ENCODE measurements at regions not wholly inside any gene's neighbourhood (a gene's known extent, or its start where the extent isn't known, plus 50 kb on each side); places are given as distances from the start of the nearest gene placed in this dataset.

DNA sequence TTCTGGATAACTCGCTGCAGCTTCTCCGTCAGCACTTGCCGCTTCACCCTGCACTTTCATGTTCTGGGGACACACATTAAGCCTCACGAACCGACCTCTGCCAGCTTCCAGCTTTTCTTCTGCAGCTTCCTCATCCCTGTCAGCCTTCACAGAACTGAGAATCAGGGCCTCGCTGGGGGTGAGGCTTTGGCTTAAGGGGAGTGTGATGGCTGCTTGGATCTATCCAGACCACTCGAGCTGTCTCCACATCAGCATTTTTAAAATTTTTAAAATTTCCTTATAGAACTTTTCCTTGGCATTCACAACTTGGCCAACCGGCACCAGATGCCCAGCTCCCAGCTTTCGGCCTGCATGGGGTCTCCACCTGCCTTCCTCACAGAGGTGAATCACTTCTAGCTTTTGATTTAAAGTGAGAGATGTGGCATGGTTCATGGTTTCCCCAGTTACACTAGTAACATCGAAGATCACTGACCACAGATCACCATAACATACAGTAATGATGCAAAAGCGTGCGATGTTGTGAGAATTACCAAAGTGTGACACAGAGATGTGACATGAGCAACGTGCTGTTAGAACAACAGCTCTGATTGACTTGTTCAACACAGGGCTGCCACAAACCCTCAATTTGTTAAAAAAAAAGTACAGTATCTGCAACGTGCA lies 139.1 kb upstream of the C14orf180 start:
- no peak overlapping the region for H3K4me3 ChIP-seq (ENCODE audit: low read depth in 1 of 2, low read length in 2 of 2)
- H3K36me3 ChIP-seq (ENCODE audit: control insufficient read depth in 1 of 2, insufficient read depth in 2 of 2, low read length in 2 of 2) = no peaks in the 10 kb centered on the region
- H3K4me1 ChIP-seq (ENCODE audit: control insufficient read depth in 1 of 2, insufficient read depth in 2 of 2, low read length in 2 of 2) = peaks cover 9 to 11% of the 10 kb centered on the region in 2 donors
- H3K27ac ChIP-seq (ENCODE audit: low read depth, low read length) = no peak overlapping the region
- H3K9me3 ChIP-seq (ENCODE audit: control insufficient read depth in 1 of 2, low read length in 2 of 2) = no peaks in the 10 kb centered on the region
- H3K27me3 ChIP-seq (ENCODE audit: control insufficient read depth in 1 of 2, insufficient read depth in 2 of 2, low read length in 2 of 2) = no peaks in the 10 kb centered on the region
- H3K9ac ChIP-seq (ENCODE audit: low read depth in 1 of 2, low read length in 2 of 2) = no peak overlapping the region

DNA sequence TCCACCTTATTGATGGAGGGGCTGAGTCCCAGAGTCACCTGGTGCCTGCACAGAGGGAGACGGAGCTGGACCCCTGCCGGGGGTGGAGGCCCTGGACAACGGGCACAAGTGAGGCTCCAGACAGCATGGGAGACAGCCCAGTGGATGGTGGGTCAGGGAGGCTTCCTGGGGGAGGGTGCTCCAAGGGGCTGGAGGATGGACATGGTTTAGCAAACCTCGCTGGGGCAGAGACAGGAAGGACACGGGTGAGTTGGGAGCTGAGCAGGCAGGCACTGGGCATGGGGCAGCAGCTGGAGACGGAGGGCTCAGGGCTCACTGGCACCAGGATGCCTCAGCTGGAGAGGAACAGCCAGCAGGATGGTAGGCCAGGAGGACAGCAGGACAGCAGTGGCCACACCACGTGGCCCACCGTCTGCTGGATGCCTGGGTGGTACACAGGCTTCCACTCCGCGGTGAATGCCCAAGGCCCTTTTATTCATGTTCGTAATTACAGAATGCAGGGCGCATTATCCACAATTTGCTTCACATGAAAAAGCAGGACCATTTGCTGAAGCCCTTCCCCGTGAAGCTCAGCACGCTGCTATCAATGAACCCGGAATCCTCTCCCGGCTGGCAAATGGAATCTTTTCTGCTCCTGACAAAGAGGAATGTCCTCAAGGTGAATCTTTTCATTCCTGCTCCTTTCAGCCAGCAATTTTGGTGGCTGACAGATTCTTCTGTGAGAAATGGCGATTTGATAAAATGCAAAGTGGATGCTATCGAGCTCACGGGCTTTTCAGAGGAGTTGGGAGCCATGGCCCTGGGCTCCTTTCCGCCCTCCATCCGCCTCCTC lies 138.1 kb upstream of the C14orf180 start:
- peaks cover 6 to 7% of the 10 kb centered on the region in 2 donors for H3K4me1 ChIP-seq (ENCODE audit: control insufficient read depth in 1 of 2, insufficient read depth in 2 of 2, low read length in 2 of 2)
- H3K27me3 ChIP-seq (ENCODE audit: control insufficient read depth in 1 of 2, insufficient read depth in 2 of 2, low read length in 2 of 2) = no peaks in the 10 kb centered on the region
- no peaks in the 10 kb centered on the region for H3K36me3 ChIP-seq (ENCODE audit: control insufficient read depth in 1 of 2, insufficient read depth in 2 of 2, low read length in 2 of 2)
- H3K4me3 ChIP-seq (ENCODE audit: low read depth in 1 of 2, low read length in 2 of 2) = no peak overlapping the region
- H3K9me3 ChIP-seq (ENCODE audit: control insufficient read depth in 1 of 2, low read length in 2 of 2) = no peaks in the 10 kb centered on the region
- no peak overlapping the region for H3K9ac ChIP-seq (ENCODE audit: low read depth in 1 of 2, low read length in 2 of 2)
- H3K27ac ChIP-seq (ENCODE audit: low read depth, low read length) = no peak overlapping the region

DNA sequence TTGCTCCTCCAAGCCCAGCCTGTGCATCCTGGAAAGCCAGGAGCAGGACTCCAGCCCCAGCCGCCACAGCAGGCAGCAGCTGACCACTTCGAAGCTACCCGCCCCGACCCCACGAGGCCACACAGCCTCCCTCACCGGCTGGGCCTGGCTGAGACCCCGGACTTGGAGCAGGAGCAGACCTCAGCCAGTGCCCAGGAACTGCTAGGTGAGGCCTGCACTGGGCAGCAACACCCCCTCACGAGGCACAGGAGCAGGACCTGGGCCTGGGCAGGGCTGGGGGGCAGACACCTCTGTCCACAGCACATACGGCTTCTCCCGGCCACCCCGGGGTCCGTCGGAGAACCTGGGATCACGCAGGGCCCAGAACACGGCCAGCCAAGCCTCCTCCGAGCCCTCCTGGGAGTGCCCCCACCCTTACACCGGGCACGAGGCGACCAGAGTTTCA lies 137.4 kb upstream of the C14orf180 start:
- Histone ChIP-seq H3K9ac (ENCODE audit: low read depth in 1 of 2, low read length in 2 of 2) (no peak overlapping the region), H3K4me3 (ENCODE audit: low read depth in 1 of 2, low read length in 2 of 2) (no peak overlapping the region), H3K36me3 (ENCODE audit: control insufficient read depth in 1 of 2, insufficient read depth in 2 of 2, low read length in 2 of 2) (no peaks in the 10 kb centered on the region), H3K27ac (ENCODE audit: low read depth, low read length) (no peak overlapping the region), H3K27me3 (ENCODE audit: control insufficient read depth in 1 of 2, insufficient read depth in 2 of 2, low read length in 2 of 2) (no peaks in the 10 kb centered on the region), H3K9me3 (ENCODE audit: control insufficient read depth in 1 of 2, low read length in 2 of 2) (no peaks in the 10 kb centered on the region), H3K4me1 (ENCODE audit: control insufficient read depth in 1 of 2, insufficient read depth in 2 of 2, low read length in 2 of 2) (peaks cover under 1 to 2% of the 10 kb centered on the region in 2 donors)

DNA sequence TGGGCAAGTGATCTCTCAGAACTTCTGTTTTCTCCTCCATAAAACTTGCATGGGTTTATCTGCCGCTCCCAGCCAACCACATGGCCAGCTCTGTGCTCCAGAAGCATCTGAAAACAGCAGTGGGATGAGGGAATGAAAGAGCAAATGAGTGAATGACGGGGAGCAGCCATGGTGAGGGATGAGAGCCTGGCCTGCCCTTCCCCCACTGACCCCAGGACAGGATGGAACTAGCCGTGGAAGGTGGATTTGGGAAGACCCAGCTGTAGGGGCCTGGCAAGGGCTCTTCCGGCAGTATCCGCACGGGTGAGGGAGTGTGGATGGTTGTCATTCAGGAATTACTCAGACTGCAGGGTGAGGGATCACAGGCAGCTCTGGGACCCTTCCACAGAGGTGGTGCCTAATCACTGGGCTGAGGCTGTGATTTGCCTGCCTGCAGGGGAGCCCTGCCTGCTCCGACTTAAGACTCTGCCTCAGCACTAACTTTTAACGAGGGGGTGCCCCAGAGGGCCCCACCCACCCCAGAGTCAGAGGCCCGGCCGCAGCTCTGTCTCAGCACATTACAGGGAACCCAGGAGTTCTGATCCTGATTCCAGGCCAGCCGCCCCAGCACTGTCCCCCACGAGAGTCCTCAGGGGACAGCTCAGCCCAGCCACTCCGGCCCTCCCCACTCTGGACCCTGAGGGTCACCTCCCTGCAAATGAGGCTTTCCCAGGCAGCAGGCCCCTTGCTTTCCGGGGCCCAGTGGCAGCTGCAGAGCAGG lies 136.8 kb upstream of the C14orf180 start:
- no peak overlapping the region for H3K4me3 ChIP-seq (ENCODE audit: low read depth in 1 of 2, low read length in 2 of 2)
- no peaks in the 10 kb centered on the region for H3K36me3 ChIP-seq (ENCODE audit: control insufficient read depth in 1 of 2, insufficient read depth in 2 of 2, low read length in 2 of 2)
- no peaks in the 10 kb centered on the region for H3K4me1 ChIP-seq (ENCODE audit: control insufficient read depth in 1 of 2, insufficient read depth in 2 of 2, low read length in 2 of 2)
- no peak overlapping the region for H3K9ac ChIP-seq (ENCODE audit: low read depth in 1 of 2, low read length in 2 of 2)
- no peak overlapping the region for H3K27ac ChIP-seq (ENCODE audit: low read depth, low read length)
- no peaks in the 10 kb centered on the region for H3K27me3 ChIP-seq (ENCODE audit: control insufficient read depth in 1 of 2, insufficient read depth in 2 of 2, low read length in 2 of 2)
- H3K9me3 ChIP-seq (ENCODE audit: control insufficient read depth in 1 of 2, low read length in 2 of 2) = peaks cover 0 to under 1% of the 10 kb centered on the region in 2 donors

DNA sequence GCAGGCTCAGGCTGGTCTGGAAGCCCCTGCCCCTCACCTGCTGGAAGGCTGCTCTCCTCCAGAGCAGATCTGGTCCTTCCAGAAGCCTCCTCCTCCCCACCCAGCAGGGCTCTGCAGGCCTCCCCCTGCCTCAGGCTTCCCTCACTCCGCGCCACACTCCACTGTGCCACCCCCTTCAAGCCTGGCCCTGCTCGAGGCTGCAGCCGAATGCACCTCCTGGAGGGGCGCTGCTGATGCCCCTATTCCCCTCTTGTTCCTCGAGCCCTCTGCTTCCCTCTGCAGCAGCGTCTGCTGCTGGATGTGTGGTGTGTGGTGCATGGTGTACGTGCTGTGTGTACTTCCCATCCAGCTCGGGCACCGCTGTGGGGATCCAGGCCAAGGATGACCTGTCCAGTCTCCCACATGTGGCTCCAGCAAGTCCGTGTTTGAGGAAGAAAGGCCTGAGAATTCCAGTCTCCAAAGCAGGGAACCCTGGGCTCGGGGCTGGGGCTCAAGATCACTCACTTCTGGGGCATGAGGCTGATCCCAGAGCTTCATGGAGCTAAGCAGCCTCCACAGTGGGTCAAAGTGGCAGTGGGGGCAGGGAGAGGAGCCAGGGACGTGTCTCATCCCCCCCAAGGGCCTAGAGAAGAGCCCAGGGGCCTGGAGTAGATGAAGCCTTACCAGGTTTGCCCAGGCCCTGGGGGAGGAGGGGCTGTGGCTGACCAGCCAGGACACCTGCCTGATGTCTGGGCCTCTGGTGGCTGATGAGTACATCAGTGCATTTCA lies 136.0 kb upstream of the C14orf180 start:
- Histone ChIP-seq H3K4me1 (ENCODE audit: control insufficient read depth in 1 of 2, insufficient read depth in 2 of 2, low read length in 2 of 2) (no peaks in the 10 kb centered on the region), H3K9ac (ENCODE audit: low read depth in 1 of 2, low read length in 2 of 2) (no peak overlapping the region), H3K27me3 (ENCODE audit: control insufficient read depth in 1 of 2, insufficient read depth in 2 of 2, low read length in 2 of 2) (peaks cover 0 to 5% of the 10 kb centered on the region in 2 donors), H3K4me3 (ENCODE audit: low read depth in 1 of 2, low read length in 2 of 2) (no peak overlapping the region), H3K27ac (ENCODE audit: low read depth, low read length) (no peak overlapping the region), H3K36me3 (ENCODE audit: control insufficient read depth in 1 of 2, insufficient read depth in 2 of 2, low read length in 2 of 2) (no peaks in the 10 kb centered on the region), H3K9me3 (ENCODE audit: control insufficient read depth in 1 of 2, low read length in 2 of 2) (peaks cover 0 to 9% of the 10 kb centered on the region in 2 donors)

DNA sequence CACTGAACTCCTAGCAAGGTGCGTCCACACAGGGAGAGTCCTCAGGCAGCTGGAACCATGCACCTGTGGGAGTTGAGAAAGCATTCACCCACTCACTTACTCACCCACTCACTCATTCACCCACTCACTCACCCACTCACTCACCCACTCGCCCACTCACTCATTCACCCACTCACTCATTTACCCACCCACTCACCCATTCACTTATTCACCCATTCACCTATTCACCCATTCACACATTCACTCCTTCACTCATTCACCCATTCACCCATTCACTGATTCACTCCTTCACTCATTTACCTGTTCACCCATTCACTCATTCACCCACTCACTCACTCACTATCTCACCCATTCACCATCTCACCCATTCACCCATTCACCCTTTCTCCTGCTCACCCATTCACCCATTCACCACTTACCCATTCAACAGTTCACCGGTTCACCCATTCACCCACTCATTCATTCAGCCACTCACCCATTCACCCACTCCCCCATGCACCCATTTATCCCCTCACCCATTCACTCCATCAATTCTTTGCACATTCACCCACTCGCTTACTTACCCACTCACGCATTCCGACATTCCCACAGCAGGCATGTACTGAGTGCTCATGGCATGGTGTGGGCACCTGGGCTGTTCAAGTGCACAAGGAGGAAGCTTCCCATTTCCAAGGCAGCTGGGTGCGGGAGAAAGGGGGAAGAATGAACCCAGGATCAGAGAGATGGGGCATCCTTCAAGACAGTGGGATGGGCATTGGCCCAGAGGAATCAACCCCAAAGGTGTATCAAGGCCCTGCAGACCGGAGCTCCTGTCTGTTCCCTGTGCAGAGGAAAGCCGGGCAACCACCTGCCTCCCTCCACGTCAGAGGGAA lies 135.2 kb upstream of the C14orf180 start:
- Histone ChIP-seq H3K27me3 (ENCODE audit: control insufficient read depth in 1 of 2, insufficient read depth in 2 of 2, low read length in 2 of 2) (peaks cover 0 to 5% of the 10 kb centered on the region in 2 donors), H3K4me1 (ENCODE audit: control insufficient read depth in 1 of 2, insufficient read depth in 2 of 2, low read length in 2 of 2) (no peaks in the 10 kb centered on the region), H3K9me3 (ENCODE audit: control insufficient read depth in 1 of 2, low read length in 2 of 2) (peaks cover 0 to 14% of the 10 kb centered on the region in 2 donors), H3K27ac (ENCODE audit: low read depth, low read length) (no peak overlapping the region), H3K36me3 (ENCODE audit: control insufficient read depth in 1 of 2, insufficient read depth in 2 of 2, low read length in 2 of 2) (no peaks in the 10 kb centered on the region), H3K4me3 (ENCODE audit: low read depth in 1 of 2, low read length in 2 of 2) (no peak overlapping the region), H3K9ac (ENCODE audit: low read depth in 1 of 2, low read length in 2 of 2) (no peak overlapping the region)

DNA sequence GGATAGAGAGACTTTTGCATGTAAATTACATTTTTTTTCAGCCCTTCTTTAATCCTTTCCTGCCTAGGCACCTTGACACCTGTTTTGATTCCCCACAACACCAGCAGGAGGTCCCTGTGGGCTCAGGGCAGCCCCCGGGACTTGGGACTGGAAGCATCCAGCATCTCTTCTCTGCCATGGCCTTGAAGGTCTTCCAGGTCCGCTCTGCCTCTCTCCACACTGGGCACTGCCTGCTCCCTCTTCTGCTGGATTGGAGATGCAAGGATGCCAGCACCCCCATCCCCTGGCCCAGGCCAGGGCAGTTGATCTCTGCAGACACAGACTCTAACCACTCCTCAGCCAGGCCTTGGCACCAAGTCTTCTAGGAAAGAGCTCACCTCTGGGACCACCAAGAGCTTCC lies 134.5 kb upstream of the C14orf180 start:
- H3K4me1 ChIP-seq (ENCODE audit: control insufficient read depth in 1 of 2, insufficient read depth in 2 of 2, low read length in 2 of 2) = no peaks in the 10 kb centered on the region
- H3K9me3 ChIP-seq (ENCODE audit: control insufficient read depth in 1 of 2, low read length in 2 of 2) = peaks cover 0 to 14% of the 10 kb centered on the region in 2 donors
- H3K36me3 ChIP-seq (ENCODE audit: control insufficient read depth in 1 of 2, insufficient read depth in 2 of 2, low read length in 2 of 2) = no peaks in the 10 kb centered on the region
- no peak overlapping the region for H3K9ac ChIP-seq (ENCODE audit: low read depth in 1 of 2, low read length in 2 of 2)
- H3K27ac ChIP-seq (ENCODE audit: low read depth, low read length) = no peak overlapping the region
- peaks cover 0 to 5% of the 10 kb centered on the region in 2 donors for H3K27me3 ChIP-seq (ENCODE audit: control insufficient read depth in 1 of 2, insufficient read depth in 2 of 2, low read length in 2 of 2)
- no peak overlapping the region for H3K4me3 ChIP-seq (ENCODE audit: low read depth in 1 of 2, low read length in 2 of 2)

DNA sequence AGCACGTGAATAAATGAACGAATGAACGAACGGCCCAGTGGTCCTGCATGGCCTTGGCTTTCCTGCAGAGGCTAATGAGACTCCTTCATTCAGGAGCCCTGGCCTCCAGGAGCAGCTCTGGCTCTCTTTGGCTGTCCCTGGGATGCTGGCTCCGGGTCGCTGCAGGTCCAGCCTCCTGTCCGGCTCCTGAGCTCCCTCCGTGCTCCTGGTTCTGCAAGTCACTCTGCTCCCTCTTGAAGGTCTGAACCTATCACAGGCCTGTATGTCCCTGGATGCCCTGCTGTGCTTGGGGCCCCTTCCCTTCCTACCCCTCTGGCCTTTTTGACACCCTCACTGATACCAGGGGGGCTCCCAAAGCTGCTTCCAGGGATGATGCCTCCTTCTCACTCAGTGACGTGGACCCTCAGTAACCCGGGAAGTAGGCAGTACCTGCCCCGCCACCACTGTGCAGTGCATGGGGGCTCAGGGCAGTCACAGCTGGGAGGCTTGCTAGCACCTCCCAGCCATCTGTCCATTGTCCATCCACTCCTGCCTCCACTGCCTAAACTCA lies 133.7 kb upstream of the C14orf180 start:
- Histone ChIP-seq H3K4me3 (ENCODE audit: low read depth in 1 of 2, low read length in 2 of 2) (no peak overlapping the region), H3K36me3 (ENCODE audit: control insufficient read depth in 1 of 2, insufficient read depth in 2 of 2, low read length in 2 of 2) (no peaks in the 10 kb centered on the region), H3K27ac (ENCODE audit: low read depth, low read length) (no peak overlapping the region), H3K4me1 (ENCODE audit: control insufficient read depth in 1 of 2, insufficient read depth in 2 of 2, low read length in 2 of 2) (no peaks in the 10 kb centered on the region), H3K9me3 (ENCODE audit: control insufficient read depth in 1 of 2, low read length in 2 of 2) (peaks cover 0 to 14% of the 10 kb centered on the region in 2 donors), H3K27me3 (ENCODE audit: control insufficient read depth in 1 of 2, insufficient read depth in 2 of 2, low read length in 2 of 2) (peaks cover 0 to 5% of the 10 kb centered on the region in 2 donors), H3K9ac (ENCODE audit: low read depth in 1 of 2, low read length in 2 of 2) (no peak overlapping the region)

DNA sequence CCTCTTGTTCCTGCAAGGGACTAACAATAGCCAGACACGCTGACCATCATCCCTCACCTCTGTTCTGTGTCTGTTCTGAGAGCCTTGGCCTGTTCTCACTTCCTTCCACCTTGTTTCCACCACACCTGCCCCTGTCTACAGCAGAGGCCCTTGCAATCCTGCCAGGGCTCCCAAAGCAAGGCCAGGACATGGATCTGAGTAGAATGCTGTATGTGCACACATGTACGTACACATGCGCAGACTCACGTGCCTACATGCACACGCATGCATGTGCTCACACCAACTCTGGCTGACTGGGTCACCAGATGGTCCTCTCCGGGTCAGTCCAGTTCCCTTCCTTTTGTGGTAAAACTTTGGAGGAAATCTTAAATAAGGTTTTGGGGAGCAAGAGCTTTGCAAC lies 133.0 kb upstream of the C14orf180 start:
- Histone ChIP-seq H3K9me3 (ENCODE audit: control insufficient read depth in 1 of 2, low read length in 2 of 2) (peaks cover 0 to 14% of the 10 kb centered on the region in 2 donors), H3K4me1 (ENCODE audit: control insufficient read depth in 1 of 2, insufficient read depth in 2 of 2, low read length in 2 of 2) (no peaks in the 10 kb centered on the region), H3K27me3 (ENCODE audit: control insufficient read depth in 1 of 2, insufficient read depth in 2 of 2, low read length in 2 of 2) (peaks cover 0 to 5% of the 10 kb centered on the region in 2 donors), H3K27ac (ENCODE audit: low read depth, low read length) (no peak overlapping the region), H3K36me3 (ENCODE audit: control insufficient read depth in 1 of 2, insufficient read depth in 2 of 2, low read length in 2 of 2) (no peaks in the 10 kb centered on the region), H3K4me3 (ENCODE audit: low read depth in 1 of 2, low read length in 2 of 2) (no peak overlapping the region), H3K9ac (ENCODE audit: low read depth in 1 of 2, low read length in 2 of 2) (no peak overlapping the region)

Measured in duodenal mucosa (tissue), 2 donors.